Stimulated activated CD4-positive, alpha-beta T cell treated with anti-CD3 and anti-CD28 coated beads, Interleukin-2, amount 100 ng/mL, for 48 hours (primary cell): ENCODE measurements at regions not wholly inside any gene's neighbourhood (a gene's known extent, or its start where the extent isn't known, plus 50 kb on each side); places are given as distances from the start of the nearest gene placed in this dataset.

ENCODE experiments used
- DNase-seq, 2 donors: peaks; one replicate each; pipeline ENCODE4 v3.0.0-alpha.2; 2020

DNA sequence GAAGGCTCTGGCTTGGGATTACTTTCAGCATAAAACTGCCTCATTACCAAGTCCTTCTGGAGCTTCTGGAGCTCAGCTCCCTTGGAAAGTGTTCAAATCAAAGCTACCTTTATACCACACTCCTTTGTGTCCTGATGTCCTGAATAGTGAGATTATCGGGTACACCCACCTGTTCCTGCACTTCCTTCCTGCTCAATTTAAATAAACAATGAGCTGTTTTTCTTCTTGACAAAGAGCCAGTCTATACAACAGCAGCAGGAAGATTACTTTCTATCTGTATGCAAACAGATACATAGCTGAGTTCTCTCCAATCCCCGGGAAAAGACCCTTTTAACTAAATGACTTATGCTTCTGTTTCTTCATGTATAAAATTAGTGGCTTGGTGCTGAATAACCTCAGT lies 258.0 kb upstream of the FMN2 start:
- no peak for DNase-seq

DNA sequence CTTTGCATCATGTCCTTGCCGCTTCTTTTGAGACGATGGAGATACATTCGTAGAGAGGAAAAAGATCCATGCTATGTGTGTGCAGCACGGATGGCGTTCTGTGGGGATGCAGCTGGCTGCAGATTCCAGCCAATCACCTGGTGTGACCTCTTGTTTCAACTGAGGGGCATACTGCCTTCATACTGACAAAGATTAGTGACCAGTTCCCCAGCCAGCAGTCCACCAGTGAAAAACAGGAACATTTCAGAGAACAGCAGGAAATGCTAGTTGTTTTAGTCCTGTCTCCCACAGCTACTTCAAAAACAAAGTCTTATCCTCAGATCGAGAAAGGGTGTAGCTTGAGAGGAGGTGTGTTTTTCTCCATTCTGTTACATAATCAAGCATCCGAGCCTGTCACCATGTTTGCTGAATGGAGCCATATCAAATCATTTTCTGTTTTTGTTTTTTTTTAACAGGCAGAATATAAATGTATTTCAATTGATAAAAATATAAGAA lies 255.7 kb upstream of the FMN2 start:
- DNase-seq, result no peak

DNA sequence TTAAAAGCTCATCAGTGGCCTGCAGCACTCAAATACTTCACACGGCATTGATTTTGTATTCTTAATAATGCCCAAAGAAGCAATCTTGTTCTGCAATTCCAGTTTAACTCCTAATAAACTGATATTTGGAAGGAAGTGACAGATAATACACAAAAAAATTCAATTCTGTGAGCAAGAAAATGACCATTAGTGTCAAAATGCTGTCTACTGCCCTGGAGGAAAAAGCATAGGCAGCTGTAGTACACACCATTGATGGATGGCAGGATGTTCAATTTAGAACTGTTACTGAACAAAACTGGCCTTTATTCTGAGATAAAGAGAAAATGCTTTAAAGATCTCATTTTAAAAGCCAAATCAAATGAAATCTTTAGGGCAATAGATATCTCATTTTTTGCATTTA lies 251.3 kb upstream of the FMN2 start:
- DNase-seq, result no peak

DNA sequence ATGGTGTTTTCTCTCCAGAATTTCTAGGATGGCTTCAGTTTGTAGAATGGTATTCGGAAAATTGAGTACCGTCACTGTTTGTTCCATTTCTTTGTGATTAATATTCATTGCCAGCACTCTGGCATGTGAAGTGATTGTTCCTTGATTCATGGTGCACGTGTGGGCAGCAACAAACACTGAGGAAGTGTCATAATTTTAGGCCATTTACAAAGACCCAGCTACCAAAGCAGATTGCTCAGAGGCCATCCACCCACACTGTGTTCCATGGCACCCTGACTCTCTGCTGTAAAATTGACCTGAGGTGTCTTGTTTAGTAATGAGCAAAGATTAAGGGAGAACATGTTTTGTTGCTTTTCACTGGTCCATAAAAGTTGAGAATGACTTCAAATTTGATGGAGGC lies 250.9 kb upstream of the FMN2 start:
- no peak for DNase-seq

DNA sequence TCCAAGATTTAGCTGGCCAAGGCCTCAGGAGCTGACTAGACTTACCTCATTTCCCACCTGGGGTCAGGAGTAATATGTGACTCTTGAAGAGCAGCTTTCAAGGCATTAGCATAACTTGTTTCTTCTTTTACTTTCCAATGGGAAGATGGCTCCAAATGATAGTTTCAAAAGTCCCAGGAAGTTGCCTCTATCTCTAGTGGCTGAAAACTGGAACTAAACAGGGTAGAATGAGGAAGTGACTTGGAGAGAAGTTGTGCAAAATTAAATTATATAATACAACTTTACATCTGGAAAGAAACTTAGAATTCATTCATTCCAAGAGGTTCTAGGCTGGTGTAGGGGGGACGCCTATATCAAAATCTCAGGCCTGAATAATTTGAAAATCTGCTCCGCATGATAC lies 250.1 kb upstream of the FMN2 start:
- no peak for DNase-seq

DNA sequence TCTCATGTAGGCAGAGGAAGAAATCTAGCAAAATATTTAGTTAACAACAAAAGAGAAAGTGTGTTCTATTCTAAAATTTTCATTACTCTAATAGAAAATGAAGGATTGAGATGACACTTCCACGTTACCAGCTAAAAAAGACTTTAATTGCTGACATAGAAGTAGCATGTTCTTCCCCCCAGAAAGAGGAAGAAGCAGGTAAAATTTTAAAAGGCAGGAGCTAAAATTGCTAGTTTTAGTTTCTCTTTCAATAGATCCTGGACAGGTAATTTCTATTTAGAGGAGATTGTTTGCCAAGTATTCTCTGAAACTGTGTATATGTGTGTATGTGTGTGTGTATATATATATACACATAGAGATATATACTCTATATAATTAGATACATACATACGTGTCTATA lies 248.1 kb upstream of the FMN2 start:
- DNase-seq, result no peak

DNA sequence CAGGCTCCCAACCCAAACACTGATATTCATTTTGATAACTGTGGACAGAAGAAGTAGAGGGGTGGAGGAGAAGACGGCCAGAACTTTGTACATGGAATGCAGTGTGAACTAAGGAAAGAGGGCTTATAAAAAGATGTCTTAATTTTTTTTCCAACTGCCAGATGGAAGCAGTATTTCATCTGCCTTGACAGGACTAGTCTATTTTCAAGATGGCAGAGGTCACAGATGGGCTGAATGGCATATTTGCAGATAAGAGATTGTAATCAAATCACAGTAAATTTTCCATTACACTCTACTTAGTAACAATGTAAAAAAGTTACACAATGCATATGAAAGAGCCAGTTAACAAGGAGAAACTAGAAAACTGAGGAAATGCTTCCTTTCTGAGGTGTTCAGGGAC lies 246.8 kb upstream of the FMN2 start:
- no peak for DNase-seq

DNA sequence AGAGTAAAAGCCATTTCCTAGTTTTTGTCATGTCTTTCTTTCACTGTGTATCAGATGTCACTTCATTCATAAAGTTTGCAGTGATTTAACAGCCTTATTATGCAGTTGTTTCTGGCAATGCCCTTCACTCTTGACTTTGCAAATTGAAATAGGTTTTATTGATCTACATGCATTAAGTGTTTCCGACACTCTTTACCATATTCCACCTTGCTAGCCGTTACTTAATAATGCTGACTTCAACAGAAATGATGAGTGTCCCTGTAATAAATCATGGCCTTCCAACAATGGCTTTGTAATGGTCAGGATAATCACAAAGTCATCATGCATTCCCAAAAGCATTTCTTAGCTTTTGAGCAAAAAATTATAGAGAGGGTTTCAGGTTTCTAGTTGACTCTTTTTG lies 236.8 kb upstream of the FMN2 start:
- no peak for DNase-seq

DNA sequence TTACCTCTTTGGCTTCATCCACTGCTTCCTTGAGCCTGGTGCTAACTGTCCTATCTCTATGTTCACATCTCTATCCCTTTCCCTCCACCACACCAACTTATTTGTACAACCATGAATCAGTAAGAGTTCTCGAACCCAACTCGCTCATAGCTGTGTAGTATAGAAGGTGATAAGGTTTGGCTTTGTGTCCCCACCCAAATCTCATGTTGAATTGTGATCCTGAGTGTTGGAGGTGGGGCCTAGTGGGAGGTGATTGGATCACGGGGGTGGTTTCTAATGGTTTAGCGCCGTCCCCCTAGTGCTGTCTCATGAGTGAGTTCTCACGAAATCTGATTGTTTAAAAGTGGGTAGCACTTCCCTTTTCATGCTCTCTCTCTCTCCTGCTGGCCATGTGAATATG lies 235.6 kb upstream of the FMN2 start:
- no peak for DNase-seq

DNA sequence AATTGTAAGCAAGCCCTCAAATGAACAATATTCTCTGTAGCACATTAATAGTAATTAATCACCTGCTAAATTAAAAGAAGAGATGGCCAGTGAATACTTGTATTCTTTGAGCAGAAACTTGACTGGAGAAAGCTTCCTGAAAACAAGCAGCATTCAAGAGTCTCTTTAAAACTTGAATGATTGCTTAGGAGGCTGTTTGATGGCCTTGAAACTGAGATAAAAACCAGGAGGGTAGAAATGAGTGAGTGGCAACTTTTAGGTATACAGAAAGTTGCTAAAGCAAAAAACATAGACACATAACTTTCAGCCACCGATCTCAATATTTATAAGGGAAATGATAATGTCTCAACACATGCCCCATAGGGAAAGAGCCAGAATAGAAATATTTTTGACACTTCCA lies 234.8 kb upstream of the FMN2 start:
- DNase-seq, result no peak

DNA sequence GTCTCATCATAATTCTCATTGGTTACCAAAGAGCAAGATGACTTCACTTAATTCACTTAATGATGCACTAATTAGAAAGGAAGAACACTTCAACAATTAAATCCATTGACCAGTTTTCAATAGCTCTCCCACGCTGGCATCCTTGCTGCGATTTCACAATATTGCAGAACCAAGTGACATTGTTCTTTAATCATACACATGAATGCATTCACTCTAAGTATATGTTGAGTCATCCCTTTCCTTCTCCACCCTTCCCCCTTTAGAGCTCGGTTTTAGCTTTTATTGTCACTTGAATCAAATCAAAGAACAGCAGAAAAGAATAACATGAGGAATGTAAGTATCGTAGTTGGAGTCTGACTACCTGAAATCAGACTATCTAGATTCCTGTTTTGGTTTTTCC lies 233.6 kb upstream of the FMN2 start:
- DNase-seq, result no peak

DNA sequence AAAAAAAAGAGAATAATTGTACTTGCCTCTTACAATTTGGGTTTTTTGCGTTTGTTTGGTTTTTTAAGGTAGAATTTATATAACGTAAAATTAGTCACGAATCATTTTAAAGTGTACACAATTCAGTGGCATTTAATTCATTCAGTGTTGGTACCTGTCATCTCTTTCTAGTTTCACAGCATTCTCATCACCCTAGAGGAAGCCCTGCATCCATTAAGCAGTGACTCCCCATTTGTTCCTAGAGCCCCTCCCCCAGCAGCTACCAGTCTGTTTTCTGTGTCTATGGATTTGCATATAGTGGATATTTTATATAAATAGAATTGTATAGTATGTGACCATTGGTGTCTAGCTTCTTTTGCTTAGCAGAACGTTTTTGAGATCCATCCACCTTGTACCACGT lies 233.2 kb upstream of the FMN2 start:
- DNase-seq, result no peak

DNA sequence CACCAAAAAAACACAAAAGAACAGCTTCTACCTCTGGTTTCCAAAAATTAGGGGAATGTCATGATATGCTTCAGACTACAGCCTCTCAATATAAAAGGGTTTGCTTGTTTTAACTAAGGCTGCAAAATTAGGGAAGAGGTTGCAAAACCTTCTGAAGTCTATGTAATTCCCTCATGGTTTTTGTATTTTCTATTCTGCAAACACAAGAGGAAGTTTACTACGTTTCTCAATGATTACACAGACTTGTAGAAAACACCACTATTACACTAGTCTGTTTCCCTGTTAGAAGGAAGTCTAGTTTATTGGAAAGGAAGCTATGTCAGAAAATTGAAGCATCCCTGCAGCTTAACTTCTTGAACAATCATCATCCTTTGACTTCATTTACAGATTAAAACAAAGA lies 229.7 kb upstream of the FMN2 start:
- no peak for DNase-seq

DNA sequence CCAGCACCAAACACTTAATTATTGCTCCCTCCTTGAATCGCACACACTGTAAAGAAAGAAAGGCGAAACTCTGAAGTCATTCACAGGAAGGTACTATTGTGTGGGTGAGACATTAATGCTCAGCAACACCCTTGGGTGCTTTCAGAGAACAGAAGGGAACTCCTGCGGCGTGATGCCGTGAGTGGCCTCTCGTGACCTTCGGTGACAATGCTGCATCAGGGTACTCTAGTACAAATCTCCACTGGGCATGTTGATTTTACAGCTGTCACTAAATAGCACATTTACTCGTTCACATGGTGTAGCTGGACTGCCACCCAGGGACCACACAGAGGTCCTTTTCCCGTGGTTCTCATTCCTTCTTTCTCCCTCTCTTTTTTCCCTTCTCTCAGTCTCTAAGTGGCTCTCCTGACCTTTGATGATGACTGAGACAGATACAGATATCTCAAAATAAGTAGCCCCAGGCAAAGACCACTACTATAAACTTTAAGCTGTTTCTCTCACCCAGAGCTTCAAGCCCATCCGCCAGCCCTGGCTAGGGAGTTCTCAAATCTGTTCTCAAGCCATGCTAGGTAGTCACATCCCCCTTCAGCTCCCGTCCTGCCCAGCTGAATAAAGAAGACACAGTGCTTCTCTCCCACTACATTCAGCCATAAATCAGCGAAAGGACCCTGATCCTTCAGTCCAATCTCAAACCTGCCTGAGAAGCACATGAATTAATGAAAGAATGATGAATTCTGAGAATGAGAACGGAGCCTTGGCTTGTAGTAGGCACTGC lies 223.4 kb upstream of the FMN2 start:
- no peak for DNase-seq

DNA sequence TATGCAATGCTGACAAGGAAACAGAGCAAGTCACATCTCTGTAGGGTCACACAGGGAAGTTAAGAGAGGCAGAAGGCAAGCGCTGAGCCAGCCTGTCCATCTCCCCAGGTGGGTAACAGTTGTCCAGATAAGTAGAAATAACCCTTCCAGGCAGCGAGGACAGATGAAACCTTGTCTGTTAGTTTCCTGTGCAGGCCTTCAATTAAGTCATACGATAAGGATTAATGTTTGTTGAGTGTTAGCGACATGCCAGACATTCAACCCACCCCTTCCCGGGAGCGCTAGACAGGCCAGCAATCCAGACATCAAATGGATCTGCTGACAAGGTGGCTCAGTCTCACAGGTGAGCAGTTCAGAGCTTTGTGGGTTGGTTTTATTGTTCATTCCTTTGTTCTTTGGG lies 221.5 kb upstream of the FMN2 start:
- DNase-seq, result no peak

DNA sequence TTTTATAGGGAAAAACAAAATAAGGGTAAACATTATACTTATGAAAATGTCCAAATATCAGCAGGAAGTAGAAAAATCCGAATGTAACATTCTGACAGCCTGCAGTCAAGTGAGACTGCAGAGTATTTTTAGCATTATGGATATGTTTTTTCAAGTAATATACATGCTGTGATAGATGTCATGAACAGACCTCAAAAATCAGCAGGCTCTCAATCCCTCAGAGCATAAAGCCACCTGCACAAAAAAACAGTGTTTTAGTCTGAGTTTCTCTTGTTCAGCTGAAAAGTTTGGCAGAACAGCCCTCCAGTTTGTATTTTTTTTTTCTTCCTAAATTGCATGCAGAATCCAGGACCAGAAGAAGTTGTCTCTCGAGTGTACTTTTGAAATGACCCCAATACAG lies 219.1 kb upstream of the FMN2 start:
- DNase-seq, result no peak

DNA sequence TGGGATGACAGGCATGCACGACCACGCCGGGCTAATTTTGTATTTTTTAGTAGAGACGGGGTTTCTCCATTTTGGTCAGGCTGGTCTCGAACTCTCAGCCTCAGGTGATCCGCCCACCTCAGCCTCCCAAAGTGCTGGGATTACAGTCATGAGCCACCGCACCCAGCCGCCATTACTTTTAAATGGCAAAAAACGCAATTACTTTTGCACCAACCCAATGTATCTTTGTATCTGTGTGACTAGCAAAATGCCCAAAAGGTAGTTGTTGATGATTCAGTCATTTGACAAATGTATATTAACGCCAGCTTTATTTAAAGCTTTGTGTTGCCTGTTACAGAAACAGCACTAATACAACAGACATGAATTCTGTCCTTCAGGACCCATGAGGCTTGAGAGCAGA lies 216.9 kb upstream of the FMN2 start:
- no peak for DNase-seq

DNA sequence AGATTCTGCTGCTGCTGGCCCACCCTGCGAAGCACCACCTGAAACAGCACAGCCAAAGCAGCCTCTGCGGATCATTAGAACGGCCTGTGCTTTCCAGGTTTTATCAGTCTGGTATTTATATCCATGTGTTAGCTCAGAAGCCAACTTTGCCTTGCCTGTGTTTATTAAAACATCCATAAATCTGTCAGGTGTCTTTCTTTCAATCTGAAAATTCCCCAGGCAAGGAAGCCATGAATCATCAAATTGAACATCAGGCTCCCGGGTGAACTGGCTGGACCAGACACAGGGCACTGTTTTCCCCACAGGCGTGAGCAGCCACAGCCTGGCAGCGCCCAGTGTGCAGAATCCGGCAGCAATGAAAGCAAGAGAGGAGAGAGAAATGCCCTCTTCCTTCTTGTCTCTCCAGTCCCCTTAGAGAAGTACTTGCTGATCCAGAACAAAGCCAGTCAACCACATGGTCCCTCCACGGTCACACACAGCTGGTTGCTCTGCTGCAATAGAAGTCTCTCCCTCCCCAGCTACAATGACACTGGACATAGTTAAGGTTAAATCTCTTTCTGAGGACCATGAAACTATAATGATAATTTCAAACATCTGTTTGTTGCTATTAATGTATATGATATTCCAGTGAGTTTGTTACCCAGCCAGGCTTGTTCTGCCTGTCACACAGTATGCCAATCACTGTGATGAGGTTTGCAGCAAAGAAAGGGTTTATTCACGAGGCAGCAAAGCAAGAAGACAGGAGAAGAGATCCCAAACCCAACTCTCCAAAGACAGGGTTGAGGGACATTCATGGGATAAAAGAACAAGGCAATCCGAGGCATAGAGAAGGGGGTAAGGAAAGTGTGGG lies 212.1 kb upstream of the FMN2 start:
- DNase-seq, result no peak

DNA sequence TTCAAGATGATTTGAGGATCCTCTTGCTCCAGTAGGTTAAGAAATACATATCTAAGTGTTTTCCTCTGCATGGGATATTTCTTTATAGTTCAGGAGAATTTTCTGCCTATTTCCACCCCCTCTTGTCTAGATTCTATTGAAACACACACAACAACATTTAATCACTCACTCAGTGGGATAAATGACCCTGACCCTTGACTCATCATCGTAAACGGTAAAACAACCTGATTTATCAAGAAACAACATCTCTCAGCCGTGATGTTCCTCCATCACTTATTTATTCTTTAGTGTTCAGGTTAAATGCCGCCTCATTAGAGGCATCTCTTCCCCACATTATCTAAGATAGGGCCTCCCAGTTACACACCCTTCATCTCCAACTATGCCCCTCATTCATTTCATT lies 208.7 kb upstream of the FMN2 start:
- DNase-seq, result no peak

DNA sequence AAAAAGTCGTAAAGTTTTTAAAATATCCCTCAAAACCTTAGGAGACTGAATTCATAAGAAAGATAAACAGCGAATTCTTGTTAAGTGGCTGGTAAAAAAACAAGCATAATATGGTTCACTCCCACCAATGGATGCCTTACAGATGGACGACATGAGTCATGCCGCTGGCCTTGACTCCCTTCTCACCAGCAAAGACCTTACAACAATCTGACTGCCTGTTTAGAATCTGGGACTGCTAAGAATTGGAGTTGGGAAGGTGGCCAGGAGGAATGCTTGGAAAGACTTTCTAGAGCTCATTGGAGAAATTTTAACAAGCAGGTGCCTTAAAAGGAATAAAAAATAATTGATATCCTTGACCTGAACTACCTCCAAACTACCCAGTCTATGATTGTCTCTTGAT lies 206.9 kb upstream of the FMN2 start:
- DNase-seq, result no peak

DNA sequence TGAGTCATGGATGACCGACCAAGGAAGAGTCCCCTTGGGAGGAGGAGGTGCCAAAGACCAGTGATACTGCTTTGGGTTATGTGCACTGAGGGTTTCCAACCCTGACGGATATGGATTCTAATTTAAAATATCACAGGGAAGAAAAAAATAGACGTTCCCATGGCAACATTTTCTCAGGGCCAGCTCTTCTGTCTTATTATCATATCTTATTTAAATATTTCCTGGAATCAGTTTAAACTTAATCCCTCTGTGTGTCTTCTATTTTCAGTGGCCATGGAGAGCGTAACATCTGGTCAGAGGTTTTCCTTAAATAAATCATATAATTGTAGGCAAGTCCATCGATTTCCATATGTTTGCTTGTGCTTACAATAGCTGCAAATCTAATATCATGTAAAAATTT lies 205.4 kb upstream of the FMN2 start:
- no peak for DNase-seq

DNA sequence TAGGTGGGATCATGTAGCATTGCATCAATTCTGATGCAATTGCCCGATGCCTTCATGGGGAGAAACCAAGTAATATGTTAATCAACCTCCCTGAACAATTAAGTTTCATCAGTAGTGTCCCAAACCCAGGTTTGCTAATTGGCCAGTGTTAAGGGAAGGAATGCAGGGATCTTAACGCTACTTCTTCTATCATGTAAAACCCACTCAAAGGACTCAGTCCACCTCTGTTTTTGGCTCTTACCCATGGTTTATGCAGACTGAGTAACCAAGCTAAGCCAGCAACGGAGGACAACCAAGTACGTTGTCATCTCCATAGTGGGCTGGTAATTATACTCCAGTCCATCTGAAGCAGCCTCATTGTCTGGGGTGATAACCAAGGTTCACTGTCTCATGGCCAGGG lies 203.0 kb upstream of the FMN2 start:
- no peak for DNase-seq

DNA sequence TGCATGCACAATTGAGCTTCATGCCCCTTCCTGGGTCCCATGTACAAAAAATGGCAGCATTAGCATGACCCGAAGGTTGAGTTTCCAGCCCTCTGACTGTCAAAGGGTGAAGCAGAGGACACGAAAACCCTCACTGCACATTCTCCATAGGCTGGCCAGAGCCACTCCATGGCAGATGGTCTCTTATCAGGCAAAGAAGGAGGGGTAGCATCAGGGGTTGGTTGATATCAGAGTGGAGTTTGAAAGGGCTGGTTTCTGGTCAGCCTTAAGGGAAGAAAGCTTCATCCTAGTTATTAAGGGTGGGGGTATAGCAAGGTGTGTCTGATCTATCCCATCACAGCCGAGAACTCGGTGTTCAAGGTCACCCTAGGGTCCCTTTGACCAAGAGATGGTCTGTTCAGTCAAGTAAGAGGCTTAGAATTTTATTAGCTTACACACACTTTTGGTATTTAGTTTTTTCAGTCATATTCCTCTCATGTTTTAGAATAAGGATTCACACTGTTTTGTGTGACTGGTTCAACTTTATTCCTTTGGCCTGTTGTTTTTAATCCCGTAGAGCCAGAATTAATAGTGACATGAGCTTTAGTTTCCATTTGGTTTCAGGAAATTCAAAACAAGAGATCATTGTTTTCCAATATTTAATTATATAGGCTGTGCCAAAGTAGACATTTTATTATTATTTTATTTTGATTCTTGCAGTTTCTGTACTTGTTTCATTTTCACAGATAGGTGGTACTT lies 199.9 kb upstream of the FMN2 start:
- no peak for DNase-seq

DNA sequence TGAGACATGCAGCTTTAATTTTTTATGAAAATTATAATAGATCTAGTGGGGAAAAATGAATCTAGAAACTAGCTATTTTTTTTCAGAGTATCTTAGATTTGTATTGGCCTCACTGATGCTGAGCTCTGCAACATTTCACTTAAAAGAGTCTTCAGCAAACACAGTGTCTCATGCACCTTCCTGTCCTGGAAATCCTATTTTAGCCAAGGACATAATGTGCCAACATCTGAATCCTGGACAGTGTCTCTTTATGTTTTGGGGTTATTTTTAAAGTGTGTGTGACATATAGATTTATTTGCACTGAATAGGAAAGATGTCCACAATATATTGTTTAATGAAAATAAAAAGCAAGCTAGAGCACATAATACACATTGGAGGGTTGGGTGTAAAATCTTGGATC lies 199.1 kb upstream of the FMN2 start:
- DNase-seq, result no peak
